ENCODE measurements at regions not wholly inside any gene's neighbourhood (a gene's known extent, or its start where the extent isn't known, plus 50 kb on each side); places are given as distances from the start of the nearest gene placed in this dataset.

DNA sequence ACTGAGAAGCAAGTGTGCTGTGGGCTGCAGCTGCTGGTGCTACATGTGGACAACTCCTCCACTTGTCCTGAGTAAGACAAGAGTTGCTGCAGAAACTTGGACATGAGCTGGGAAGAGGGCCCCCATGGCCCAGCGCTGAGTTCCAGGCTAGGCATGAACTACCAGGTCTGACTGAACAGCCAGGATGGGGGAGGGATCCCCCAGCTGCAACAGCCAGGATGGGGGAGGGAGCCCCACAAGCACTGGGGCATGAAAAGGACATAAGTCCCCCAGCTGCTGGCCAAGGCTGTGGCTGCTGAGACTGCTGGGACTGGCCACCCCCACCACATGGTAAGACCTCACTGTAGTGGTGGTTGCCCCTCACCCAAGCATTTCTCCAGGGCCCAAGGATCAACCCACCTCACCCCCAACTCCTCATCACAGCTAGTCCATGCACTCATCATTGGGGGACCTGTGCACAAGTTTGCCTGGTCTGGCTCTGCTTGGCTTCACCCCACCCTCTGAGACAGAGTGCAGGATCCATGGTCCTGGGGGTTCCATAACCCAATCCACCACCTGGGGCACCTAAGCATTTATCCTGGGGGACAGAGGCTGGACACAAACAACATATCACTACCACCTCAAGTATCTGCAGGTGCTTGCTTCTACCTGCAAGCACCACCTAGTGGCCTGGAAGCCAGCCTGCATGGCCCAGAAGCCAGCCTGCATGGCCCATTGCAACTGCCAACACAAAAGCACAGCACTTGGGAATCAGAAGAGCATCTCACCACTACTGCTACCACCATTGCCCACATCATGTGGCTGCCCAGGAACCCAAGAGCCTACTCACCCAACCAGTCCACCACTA is 84.5 kb upstream of the STT3B start:
- TF ChIP-seq POLR2A (IDR thresholded peaks at IDR 0.05; ENCODE audit: extremely low read depth, insufficient read length), result no peak
- TF ChIP-seq, protein P1, sequence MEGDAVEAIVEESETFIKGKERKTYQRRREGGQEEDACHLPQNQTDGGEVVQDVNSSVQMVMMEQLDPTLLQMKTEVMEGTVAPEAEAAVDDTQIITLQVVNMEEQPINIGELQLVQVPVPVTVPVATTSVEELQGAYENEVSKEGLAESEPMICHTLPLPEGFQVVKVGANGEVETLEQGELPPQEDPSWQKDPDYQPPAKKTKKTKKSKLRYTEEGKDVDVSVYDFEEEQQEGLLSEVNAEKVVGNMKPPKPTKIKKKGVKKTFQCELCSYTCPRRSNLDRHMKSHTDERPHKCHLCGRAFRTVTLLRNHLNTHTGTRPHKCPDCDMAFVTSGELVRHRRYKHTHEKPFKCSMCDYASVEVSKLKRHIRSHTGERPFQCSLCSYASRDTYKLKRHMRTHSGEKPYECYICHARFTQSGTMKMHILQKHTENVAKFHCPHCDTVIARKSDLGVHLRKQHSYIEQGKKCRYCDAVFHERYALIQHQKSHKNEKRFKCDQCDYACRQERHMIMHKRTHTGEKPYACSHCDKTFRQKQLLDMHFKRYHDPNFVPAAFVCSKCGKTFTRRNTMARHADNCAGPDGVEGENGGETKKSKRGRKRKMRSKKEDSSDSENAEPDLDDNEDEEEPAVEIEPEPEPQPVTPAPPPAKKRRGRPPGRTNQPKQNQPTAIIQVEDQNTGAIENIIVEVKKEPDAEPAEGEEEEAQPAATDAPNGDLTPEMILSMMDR (IDR thresholded peaks at IDR 0.05; ENCODE audit: low read depth, low read length), result peak; percentile 23
- TF ChIP-seq, protein P2, sequence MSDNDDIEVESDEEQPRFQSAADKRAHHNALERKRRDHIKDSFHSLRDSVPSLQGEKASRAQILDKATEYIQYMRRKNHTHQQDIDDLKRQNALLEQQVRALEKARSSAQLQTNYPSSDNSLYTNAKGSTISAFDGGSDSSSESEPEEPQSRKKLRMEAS (IDR thresholded peaks at IDR 0.05; ENCODE audit: low read depth, low read length), result no peak
